Gastroesophageal sphincter (tissue), 4 donors: ENCODE measurements at regions not wholly inside any gene's neighbourhood (a gene's known extent, or its start where the extent isn't known, plus 50 kb on each side); places are given as distances from the start of the nearest gene placed in this dataset.
"Not testable (repeated sequence)": the region's sequence is repeated elsewhere in the genome, so short reads cannot be mapped to it uniquely, and the experiment has no call there.

ENCODE experiments used
- ATAC-seq: fragments of 150-250 bp; one replicate; pipeline ENCODE4 v1.9.1; 2016; ENCODE audit warnings: mild to moderate bottlenecking, moderate library complexity
- H3K27ac ChIP-seq, 4 donors: fragments of 200-600 bp; sonication (generic) in 3 of 4; 1 replicate in 3 of 4; 2 replicates in 1 of 4; pipeline ENCODE4 v1.5.1; 2016 to 2019
- H3K27me3 ChIP-seq: fragments of 200-600 bp; sonication (generic); one replicate; pipeline ENCODE4 v1.5.1; 2019
- H3K36me3 ChIP-seq, 2 donors: fragments of 200-600 bp; sonication (generic); one replicate each; pipeline ENCODE4 v1.5.1; 2019; ENCODE audit warnings: control low read depth in 1 of 2
- H3K4me1 ChIP-seq, 3 donors: fragments of 200-600 bp; sonication (generic); 1 replicate in 2 of 3; 2 replicates in 1 of 3; pipeline ENCODE4 v1.5.1; 2016 to 2019; ENCODE audit warnings: control low read depth in 2 of 3
- H3K4me3 ChIP-seq, 2 donors: fragments of 200-600 bp; sonication (generic); one replicate each; pipeline ENCODE4 v1.5.1; 2019; ENCODE audit warnings: mild to moderate bottlenecking in 1 of 2, moderate library complexity in 1 of 2
- H3K9me3 ChIP-seq, 3 donors: fragments of 200-600 bp; sonication (generic); one replicate each; pipeline ENCODE4 v1.5.1; 2017 to 2019; ENCODE audit warnings: control low read depth in 2 of 3
- WGBS, 2 donors: methylation state at CpG; one replicate each; pipeline ENCODE4 v1.1.5; 2018; ENCODE audit warnings: low coverage in 1 of 2; 5-methylcytosine and 5-hydroxymethylcytosine counted together

GRCh38 chr4:4032801-4033605, 193.7 kb downstream of the OTOP1 start:
- WGBS, 2 donors = 15 to 50% methylated on average over 10 to 15 of the region's 19 CpGs
- ATAC-seq, H3K27ac ChIP-seq, H3K4me3 ChIP-seq, H3K36me3 ChIP-seq, H3K4me1 ChIP-seq, H3K9me3 ChIP-seq: not testable (repeated sequence)
- H3K27me3 ChIP-seq = peaks cover 27% of the 10 kb centered on the region

GRCh38 chr4:4037399-4038138, 189.2 kb downstream of the OTOP1 start:
- not testable (repeated sequence) for H3K27me3 ChIP-seq, H3K36me3 ChIP-seq, H3K27ac ChIP-seq, H3K9me3 ChIP-seq, H3K4me1 ChIP-seq, ATAC-seq, H3K4me3 ChIP-seq
- WGBS, 2 donors = 30% methylated on average over 7 of the region's 9 CpGs; no CpG with 5 or more reads in 1 of the 2 donors

GRCh38 chr4:4045823-4046222, 180.9 kb downstream of the OTOP1 start:
- not testable (repeated sequence) for H3K4me1 ChIP-seq, H3K36me3 ChIP-seq, H3K4me3 ChIP-seq, H3K27ac ChIP-seq, ATAC-seq, H3K9me3 ChIP-seq
- 49 to 63% methylated on average over 3 of the region's 3 CpGs for WGBS, 2 donors
- peaks cover 22% of the 10 kb centered on the region for H3K27me3 ChIP-seq

GRCh38 chr4:4046686-4047085, 180.0 kb downstream of the OTOP1 start:
- 15 to 25% methylated on average over 2 to 4 of the region's 5 CpGs for WGBS, 2 donors
- not testable (repeated sequence) for ATAC-seq, H3K36me3 ChIP-seq, H3K9me3 ChIP-seq, H3K4me3 ChIP-seq, H3K27ac ChIP-seq, H3K4me1 ChIP-seq
- peaks cover 23% of the 10 kb centered on the region for H3K27me3 ChIP-seq

GRCh38 chr4:4047202-4047601, 179.5 kb downstream of the OTOP1 start:
- not testable (repeated sequence) for H3K9me3 ChIP-seq, H3K4me1 ChIP-seq, ATAC-seq, H3K4me3 ChIP-seq, H3K27ac ChIP-seq, H3K36me3 ChIP-seq
- WGBS, 2 donors = 6 to 16% methylated on average over 6 to 11 of the region's 12 CpGs
- H3K27me3 ChIP-seq = peaks cover 23% of the 10 kb centered on the region

- H3K36me3 ChIP-seq, H3K4me1 ChIP-seq, H3K9me3 ChIP-seq, ATAC-seq, H3K4me3 ChIP-seq, H3K27ac ChIP-seq: not testable (repeated sequence)
- WGBS, 2 donors = 16 to 18% methylated on average over 4 to 8 of the region's 8 CpGs
- peaks cover 23% of the 10 kb centered on the region for H3K27me3 ChIP-seq
These were observed 178.5 kb downstream of the OTOP1 start for GRCh38 chr4:4048227-4048626.

GRCh38 chr4:4050781-4051180, 175.9 kb downstream of the OTOP1 start:
- ATAC-seq, H3K4me3 ChIP-seq, H3K9me3 ChIP-seq, H3K27me3 ChIP-seq, H3K36me3 ChIP-seq, H3K27ac ChIP-seq, H3K4me1 ChIP-seq: not testable (repeated sequence)
- WGBS, 2 donors = no CpG with 5 or more reads among the region's 3 CpGs

- H3K4me3 ChIP-seq, H3K4me1 ChIP-seq, H3K27ac ChIP-seq, H3K9me3 ChIP-seq, ATAC-seq, H3K36me3 ChIP-seq, H3K27me3 ChIP-seq: not testable (repeated sequence)
- 0% methylated on average over 1 of the region's 2 CpGs; no CpG with 5 or more reads in 1 of the 2 donors for WGBS, 2 donors
These were observed 173.8 kb downstream of the OTOP1 start for GRCh38 chr4:4052933-4053332.

- H3K9me3 ChIP-seq, ATAC-seq, H3K36me3 ChIP-seq, H3K4me1 ChIP-seq, H3K27me3 ChIP-seq, H3K27ac ChIP-seq, H3K4me3 ChIP-seq: not testable (repeated sequence)
- whole genome bisulfite sequencing, 2 donors = 50 to 54% methylated on average over 2 of the region's 3 CpGs
These were observed 169.5 kb downstream of the OTOP1 start for GRCh38 chr4:4057226-4057625.

GRCh38 chr4:4084171-4084570, 142.6 kb downstream of the OTOP1 start:
- ATAC-seq, H3K4me1 ChIP-seq, H3K36me3 ChIP-seq, H3K27me3 ChIP-seq, H3K27ac ChIP-seq, H3K9me3 ChIP-seq, H3K4me3 ChIP-seq: not testable (repeated sequence)
- 64 to 90% methylated on average over 3 to 6 of the region's 6 CpGs for WGBS, 2 donors

GRCh38 chr4:4089716-4090419, 136.9 kb downstream of the OTOP1 start:
- not testable (repeated sequence) for H3K4me1 ChIP-seq, H3K9me3 ChIP-seq, ATAC-seq, H3K36me3 ChIP-seq, H3K27ac ChIP-seq, H3K4me3 ChIP-seq
- 40 to 45% methylated on average over 2 to 6 of the region's 7 CpGs for WGBS, 2 donors
- H3K27me3 ChIP-seq = peaks cover 10% of the 10 kb centered on the region

GRCh38 chr4:4090720-4091119, 136.0 kb downstream of the OTOP1 start:
- peaks cover 14% of the 10 kb centered on the region for H3K27me3 ChIP-seq
- not testable (repeated sequence) for H3K36me3 ChIP-seq, ATAC-seq, H3K9me3 ChIP-seq, H3K4me3 ChIP-seq, H3K4me1 ChIP-seq, H3K27ac ChIP-seq
- 47% methylated on average over 3 of the region's 4 CpGs; no CpG with 5 or more reads in 1 of the 2 donors for WGBS, 2 donors

- not testable (repeated sequence) for H3K36me3 ChIP-seq, H3K4me3 ChIP-seq, ATAC-seq, H3K4me1 ChIP-seq, H3K9me3 ChIP-seq, H3K27ac ChIP-seq
- 57% methylated on average over 4 of the region's 4 CpGs; no CpG with 5 or more reads in 1 of the 2 donors for WGBS, 2 donors
- H3K27me3 ChIP-seq = peaks cover 14% of the 10 kb centered on the region
These were observed 134.6 kb downstream of the OTOP1 start for GRCh38 chr4:4092159-4092558.
